ENCODE measurements at regions not wholly inside any gene's neighbourhood (a gene's known extent, or its start where the extent isn't known, plus 50 kb on each side); places are given as distances from the start of the nearest gene placed in this dataset.

DNA sequence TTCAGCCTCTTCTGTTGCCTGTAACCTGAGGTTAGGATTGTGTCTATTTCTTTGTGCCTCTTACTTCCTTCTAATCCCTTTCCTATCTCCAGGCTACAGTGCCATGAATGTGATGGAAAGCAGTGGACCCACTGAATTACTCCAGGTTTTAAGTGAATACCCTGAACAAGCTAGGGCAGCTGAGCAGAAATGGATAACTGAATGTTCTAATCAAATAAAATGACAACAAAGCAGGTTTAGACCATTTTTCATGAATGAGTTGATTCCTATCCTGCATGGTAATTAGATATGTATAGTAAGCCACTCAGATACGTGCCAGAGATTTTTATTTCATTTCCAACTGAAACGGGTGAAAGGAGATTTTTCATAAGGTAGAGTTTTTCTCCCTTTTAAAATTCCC is 127.5 kb upstream of the ZP4 start:
- DNase-seq (ENCODE audit: low read depth): no peak
- no peak overlapping the region for H3K4me3 ChIP-seq (ENCODE audit: low read depth, low read length)
- TF ChIP-seq, protein P1, sequence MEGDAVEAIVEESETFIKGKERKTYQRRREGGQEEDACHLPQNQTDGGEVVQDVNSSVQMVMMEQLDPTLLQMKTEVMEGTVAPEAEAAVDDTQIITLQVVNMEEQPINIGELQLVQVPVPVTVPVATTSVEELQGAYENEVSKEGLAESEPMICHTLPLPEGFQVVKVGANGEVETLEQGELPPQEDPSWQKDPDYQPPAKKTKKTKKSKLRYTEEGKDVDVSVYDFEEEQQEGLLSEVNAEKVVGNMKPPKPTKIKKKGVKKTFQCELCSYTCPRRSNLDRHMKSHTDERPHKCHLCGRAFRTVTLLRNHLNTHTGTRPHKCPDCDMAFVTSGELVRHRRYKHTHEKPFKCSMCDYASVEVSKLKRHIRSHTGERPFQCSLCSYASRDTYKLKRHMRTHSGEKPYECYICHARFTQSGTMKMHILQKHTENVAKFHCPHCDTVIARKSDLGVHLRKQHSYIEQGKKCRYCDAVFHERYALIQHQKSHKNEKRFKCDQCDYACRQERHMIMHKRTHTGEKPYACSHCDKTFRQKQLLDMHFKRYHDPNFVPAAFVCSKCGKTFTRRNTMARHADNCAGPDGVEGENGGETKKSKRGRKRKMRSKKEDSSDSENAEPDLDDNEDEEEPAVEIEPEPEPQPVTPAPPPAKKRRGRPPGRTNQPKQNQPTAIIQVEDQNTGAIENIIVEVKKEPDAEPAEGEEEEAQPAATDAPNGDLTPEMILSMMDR (IDR thresholded peaks at IDR 0.05; ENCODE audit: insufficient read depth, low read depth, low read length): no peak

DNA sequence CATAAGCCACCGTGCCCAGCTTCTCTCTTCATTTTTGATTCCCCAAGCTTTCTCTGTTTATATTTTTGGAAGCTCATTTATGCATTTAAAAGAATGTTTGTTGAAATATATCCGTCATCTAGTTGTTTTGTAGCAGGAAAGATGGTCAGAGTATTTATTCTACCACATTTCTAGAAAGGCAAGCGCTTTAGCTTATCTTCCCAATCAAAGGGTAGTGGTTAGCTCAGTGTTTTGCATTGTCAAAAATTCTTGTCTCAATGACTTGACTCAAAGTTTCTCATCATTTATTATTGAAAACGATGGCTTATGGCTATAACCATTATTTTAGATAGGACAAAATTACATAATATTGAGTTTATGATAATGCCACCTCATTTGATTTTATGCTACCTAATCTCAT is 116.1 kb upstream of the ZP4 start:
- TF ChIP-seq, protein P1 (IDR thresholded peaks at IDR 0.05; ENCODE audit: insufficient read depth, low read depth, low read length): no peak
- no peak overlapping the region for H3K4me3 ChIP-seq (ENCODE audit: low read depth, low read length)
- DNase-seq (ENCODE audit: low read depth): no peak

DNA sequence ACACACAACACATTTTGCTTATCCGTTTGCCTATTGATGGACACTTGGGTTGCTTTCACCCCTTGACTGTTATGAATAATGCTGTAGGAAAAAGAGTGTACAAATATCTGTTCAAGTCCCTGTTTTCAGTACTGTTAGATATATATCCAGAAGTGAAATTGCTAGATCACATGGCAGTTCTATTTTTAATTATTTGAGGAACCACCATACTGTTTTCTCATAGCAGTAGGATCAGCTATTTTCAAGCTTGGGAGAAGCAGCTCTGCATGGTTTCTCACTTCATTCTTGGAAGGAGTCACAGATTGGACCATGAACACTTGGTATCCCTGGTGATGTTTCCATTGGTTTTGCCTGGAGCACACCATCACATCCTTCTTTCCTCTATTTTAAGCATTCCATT is 114.4 kb upstream of the ZP4 start:
- H3K4me3 ChIP-seq (ENCODE audit: low read depth, low read length): no peak overlapping the region
- TF ChIP-seq, protein P1 (IDR thresholded peaks at IDR 0.05; ENCODE audit: insufficient read depth, low read depth, low read length): no peak
- no peak for DNase-seq (ENCODE audit: low read depth)

DNA sequence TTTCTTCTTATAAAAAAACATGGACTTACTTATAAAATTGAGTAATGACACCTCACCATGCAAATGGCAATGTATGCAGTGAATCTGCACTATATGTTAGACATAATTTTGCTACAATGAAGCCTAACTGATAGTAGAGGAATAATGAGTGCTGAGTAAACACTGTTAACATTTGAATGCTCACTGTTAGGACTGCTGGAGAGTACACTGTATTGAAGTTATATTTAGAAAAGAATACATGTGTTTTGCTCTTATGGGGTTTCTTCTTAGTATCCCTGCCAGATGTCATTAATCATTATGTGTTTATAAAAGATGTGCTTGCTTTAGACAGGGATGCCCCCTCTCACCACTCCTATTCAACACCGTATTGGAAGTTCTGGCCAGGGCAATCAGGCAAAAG is 111.1 kb upstream of the ZP4 start:
- no peak for DNase-seq (ENCODE audit: low read depth)
- H3K4me3 ChIP-seq (ENCODE audit: low read depth, low read length): no peak overlapping the region
- TF ChIP-seq, protein P1 (IDR thresholded peaks at IDR 0.05; ENCODE audit: insufficient read depth, low read depth, low read length): no peak

GRCh38 chr1:237999426-238000052 is 108.8 kb upstream of the ZP4 start:
- DNase-seq (ENCODE audit: low read depth): no peak
- no peak overlapping the region for H3K4me3 ChIP-seq (ENCODE audit: low read depth, low read length)
- TF ChIP-seq, protein P1 (IDR thresholded peaks at IDR 0.05; ENCODE audit: insufficient read depth, low read depth, low read length): no peak

DNA sequence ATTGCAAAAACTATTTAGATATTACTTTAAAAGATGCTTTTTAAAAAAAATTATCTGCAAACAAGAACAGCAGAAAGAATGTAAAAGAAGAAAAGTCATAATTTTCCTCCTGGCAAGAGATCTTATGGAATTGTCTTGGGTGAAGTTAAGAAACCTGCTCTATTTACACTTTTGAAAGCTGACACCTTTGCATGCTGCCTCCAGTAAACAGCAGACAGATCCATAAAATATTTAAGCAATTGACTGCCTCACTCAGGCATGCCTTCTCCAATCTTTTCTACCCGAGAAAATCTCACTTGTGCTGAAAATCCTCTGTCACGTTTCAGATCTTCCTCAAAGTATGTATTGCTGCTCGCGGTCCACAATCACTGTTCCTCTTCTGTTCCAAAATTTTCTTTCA is 107.9 kb upstream of the ZP4 start:
- TF ChIP-seq, protein P1 (IDR thresholded peaks at IDR 0.05; ENCODE audit: insufficient read depth, low read depth, low read length): no peak

DNA sequence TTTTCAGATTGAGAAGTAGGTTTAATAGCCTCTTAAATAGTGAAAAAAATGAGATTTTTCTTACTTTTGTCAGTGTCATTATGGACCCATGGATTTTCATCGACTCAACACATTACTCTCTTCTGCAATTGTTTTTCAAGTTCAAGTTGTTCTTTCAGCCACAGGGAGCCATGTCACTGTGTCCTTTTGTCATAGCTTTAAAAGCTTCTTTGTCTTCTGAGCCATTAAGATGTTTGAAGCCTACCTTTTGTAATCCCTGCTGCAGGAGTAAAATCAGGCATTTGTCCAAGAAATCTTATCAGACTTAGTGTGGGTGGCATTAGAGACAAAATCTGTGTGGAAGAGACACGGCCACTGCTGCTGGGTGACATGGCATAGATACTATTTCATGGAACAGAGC is 92.8 kb upstream of the ZP4 start:
- DNase-seq (ENCODE audit: low read depth): no peak
- TF ChIP-seq, protein P1 (IDR thresholded peaks at IDR 0.05; ENCODE audit: insufficient read depth, low read depth, low read length): no peak
- H3K4me3 ChIP-seq (ENCODE audit: low read depth, low read length): no peak overlapping the region

More for the DNA sequence above, 107.9 kb upstream of the ZP4 start:
- no peak overlapping the region for H3K4me3 ChIP-seq (ENCODE audit: low read depth, low read length)
- DNase-seq (ENCODE audit: low read depth): no peak
